Stimulated activated CD4-positive, alpha-beta T cell treated with anti-CD3 and anti-CD28 coated beads, Interleukin-2, amount 100 ng/mL, for 24 hours (primary cell): ENCODE measurements at regions not wholly inside any gene's neighbourhood (a gene's known extent, or its start where the extent isn't known, plus 50 kb on each side); places are given as distances from the start of the nearest gene placed in this dataset.
"Not testable (repeated sequence)": the region's sequence is repeated elsewhere in the genome, so short reads cannot be mapped to it uniquely, and the experiment has no call there.

Source experiments
- DNase-seq, 2 donors: peaks; one replicate each; pipeline ENCODE4 v3.0.0-alpha.2; 2020

- no peak for DNase-seq
Observed at GRCh38 chr20:61065853-61066252, 186.2 kb upstream of the CDH4 start.

DNA sequence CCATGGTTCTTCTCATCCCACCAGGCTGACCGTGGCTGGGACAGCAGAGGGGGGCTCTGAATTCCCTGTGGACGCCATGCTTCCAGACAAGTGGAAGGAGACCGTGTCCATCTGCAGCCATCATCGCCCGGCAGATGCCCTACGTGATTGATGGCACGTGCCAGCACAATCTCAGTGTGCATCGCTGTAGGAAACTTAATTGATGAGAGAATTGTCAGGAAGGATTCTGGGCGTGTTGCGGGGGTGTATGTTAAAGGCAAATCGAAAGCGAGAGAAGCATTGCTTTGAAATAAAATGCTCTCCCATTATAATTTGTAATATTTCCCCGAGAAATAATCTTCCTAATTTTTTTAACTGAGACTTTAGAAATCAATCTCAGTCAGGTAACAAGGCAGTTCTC lies 185.5 kb upstream of the CDH4 start:
- no peak for DNase-seq

- DNase-seq: no peak
Observed at GRCh38 chr20:61067221-61067620, 184.8 kb upstream of the CDH4 start.

- DNase-seq: no peak
Observed at GRCh38 chr20:61072398-61072797, 179.7 kb upstream of the CDH4 start.

GRCh38 chr20:61073376-61073775 lies 178.7 kb upstream of the CDH4 start:
- no peak for DNase-seq

DNA sequence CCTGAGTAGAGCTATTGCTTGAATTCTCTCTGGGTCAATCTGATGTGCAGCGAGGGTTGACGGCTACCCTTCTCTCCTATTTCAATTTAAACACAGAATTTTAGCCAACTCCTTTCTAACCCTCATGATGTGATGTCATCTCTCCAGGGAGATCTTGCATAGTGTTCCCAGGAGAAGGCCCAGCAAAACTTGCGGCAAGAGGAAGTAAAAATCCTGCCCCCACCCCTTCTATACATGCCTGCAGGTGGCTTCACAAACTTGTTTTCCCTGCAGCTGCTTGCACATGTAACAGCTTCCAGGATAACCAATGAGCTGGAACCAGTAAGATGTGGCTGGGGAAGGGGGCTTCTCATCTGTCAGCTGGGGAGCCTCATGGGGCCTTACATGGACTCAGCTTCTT lies 169.3 kb upstream of the CDH4 start:
- DNase-seq: no peak

DNA sequence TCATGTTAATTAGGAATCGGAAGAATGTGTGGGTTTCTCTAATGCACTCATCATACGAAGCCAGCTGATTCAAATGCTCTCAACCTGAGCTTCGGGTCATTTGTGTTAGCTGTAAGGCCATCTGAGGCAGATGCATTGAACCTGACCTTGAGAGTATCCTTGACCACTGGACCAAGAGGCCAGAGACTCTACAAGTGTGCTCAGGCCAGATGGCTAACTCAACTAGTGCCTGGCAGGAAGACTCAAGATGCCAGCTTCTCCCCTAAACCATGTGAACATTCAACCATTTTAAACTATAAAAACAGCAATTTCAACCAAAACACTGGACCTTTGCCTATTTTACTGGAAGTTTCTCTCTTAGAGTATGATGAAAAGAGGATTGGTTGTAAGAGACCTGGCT lies 168.6 kb upstream of the CDH4 start:
- no peak for DNase-seq

GRCh38 chr20:61086031-61086430 lies 166.0 kb upstream of the CDH4 start:
- no peak for DNase-seq

DNA sequence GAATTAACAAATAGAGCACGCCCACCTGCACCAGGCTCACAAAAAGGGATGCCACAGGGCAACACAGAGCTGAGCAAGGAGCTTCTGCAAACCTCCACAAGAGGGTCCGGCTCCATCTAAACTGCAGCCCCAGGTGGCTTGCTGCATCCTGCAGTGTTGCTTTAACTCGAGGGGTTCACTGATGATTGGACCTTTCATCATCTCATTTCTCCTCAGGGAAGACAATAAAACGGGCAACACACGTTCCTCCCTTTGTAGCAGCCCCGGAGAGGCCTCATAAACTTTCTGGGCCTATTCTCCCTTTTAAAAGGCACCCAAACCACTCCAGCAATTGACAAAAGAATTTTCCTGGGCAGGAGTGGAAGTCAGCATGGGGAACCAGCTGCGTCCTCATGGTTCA lies 161.5 kb upstream of the CDH4 start:
- DNase-seq: no peak

DNA sequence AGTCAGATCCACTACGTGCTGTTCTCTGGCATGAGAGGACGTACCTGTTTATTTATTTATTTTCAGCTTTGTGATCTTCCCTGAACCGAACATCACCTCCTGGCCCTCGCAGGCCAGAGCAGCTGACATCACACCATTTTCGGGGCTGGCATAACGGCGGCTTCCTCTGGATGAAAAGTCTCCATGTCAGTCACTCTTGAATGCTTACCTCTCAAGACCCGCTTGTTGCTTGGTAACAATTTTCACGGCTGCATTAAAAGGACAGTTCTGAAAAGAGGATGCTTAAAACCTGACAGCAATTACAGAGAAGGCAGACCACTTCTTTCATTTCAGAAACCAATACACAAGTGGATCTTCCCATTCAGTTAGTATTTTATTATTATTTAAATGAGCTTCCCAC lies 159.8 kb upstream of the CDH4 start:
- DNase-seq: no peak

GRCh38 chr20:61094581-61094980 lies 157.5 kb upstream of the CDH4 start:
- no peak for DNase-seq

- no peak for DNase-seq
Observed at GRCh38 chr20:61096463-61096862, 155.6 kb upstream of the CDH4 start.

DNA sequence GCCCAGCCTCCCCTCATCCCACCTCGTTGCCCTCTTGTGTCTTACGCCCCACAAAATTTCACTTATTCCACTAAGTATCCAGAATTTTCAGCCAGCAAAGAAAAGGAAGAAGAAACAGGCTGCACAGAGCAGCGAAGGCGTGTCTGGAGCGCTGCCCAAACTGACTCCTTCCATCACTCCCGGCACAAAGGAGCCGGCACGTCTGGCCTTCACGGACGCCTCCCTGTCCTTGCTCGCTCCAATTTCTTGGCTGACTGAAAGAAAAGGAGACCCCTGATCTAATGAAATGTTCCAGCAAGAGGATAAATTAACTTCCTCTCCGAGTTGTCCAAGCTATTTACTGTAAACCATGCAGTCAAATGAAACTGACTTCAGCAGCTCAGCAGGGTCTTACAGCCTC lies 152.3 kb upstream of the CDH4 start:
- no peak for DNase-seq

DNA sequence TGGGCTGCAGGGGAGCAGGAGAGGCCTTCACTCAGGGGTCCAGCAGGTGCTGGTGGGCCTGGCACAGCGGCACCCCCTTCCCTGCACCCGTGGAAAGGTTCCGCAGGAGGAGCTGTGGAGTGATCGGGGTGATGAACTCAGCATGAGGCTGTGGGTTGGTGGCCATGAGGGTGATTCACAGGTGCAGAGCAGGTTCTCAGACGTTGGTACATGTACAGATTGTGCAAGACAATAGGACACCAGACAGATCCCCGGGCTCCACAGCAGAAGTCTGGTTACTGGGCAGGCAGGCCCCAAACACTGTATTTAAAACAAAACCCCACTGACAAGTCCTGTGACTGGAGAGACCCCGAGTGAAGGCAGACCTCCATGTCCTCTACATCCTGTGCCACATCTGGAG lies 151.6 kb upstream of the CDH4 start:
- no peak for DNase-seq

DNA sequence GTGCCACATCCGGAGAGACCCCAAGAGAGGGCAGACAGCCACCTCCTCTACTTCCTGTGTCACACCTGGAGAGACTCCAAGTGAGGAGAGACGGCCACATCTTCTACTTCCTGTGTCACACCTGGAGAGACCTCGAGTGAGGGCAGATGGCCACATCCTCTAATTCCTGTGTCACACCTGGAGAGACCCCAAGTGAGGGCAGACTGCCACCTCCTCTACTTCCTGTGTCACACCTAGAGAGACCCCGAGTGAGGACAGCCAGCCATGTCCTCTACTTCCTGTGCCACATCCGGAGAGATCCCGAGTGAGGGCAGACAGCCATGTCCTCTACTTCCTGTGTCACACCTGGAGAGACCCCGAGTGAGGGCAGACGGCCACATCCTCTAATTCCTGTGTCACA lies 150.7 kb upstream of the CDH4 start:
- DNase-seq: not testable (repeated sequence)

GRCh38 chr20:61104232-61104631 lies 147.8 kb upstream of the CDH4 start:
- no peak for DNase-seq

DNA sequence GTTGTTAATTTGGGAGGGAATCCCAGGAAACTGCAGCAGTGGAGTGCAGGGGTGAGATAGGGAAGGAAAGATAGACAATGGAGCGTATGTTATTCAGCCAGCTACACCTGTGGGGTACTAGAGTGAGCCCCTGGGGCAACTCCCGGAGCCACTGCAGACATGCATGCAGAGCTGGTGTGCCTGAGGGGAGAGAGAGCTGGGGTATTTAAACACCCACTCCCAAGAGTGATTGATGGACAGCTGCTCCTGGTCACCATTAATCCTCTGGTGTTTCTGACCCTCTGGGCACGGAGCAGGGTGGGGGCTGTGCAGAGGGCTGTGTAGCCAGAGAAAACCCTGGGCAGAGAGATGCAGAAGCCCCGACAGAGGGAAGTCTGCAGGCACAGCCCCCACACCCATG lies 146.7 kb upstream of the CDH4 start:
- no peak for DNase-seq

DNA sequence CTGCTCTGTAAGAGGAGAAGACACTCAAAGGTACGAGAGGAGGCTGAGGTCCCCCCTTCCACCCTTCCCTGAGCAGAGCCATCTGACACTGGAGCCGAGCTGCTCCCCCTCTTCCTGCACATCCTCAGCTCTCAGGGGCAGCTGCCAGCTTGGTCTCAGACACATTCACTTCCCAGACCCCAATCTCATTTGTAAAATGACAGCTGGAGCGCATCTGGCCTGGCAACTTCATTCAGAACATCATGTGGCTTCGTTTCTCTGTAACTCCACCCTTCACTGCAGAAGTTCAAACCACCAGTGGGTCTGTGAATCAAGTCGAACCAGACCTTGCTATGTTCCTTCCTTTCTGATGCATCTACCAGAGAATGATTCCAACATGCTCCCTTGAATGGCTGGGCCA lies 145.6 kb upstream of the CDH4 start:
- no peak for DNase-seq

GRCh38 chr20:61109221-61109805 lies 142.7 kb upstream of the CDH4 start:
- DNase-seq: no peak

GRCh38 chr20:61112515-61112914 lies 139.5 kb upstream of the CDH4 start:
- DNase-seq: no peak

DNA sequence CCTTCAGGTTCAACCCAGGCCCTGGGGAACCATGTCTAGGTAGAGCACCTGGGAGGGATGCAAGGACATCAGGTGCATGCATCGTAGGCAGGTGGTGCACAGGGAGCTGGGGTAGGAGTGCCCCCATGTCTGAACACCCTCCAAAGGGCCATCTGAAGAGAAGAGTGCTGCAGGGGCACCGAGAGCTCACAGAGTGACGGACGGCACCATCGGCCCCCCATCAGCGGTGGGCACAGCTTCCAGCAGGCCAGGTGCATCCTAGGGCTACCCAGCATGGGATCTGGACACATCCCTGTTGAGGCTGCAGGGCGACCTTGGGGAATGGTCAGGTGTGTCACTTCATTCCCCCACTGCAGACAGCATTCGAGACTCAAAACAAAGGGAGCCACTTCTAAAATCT lies 138.3 kb upstream of the CDH4 start:
- DNase-seq: no peak

DNA sequence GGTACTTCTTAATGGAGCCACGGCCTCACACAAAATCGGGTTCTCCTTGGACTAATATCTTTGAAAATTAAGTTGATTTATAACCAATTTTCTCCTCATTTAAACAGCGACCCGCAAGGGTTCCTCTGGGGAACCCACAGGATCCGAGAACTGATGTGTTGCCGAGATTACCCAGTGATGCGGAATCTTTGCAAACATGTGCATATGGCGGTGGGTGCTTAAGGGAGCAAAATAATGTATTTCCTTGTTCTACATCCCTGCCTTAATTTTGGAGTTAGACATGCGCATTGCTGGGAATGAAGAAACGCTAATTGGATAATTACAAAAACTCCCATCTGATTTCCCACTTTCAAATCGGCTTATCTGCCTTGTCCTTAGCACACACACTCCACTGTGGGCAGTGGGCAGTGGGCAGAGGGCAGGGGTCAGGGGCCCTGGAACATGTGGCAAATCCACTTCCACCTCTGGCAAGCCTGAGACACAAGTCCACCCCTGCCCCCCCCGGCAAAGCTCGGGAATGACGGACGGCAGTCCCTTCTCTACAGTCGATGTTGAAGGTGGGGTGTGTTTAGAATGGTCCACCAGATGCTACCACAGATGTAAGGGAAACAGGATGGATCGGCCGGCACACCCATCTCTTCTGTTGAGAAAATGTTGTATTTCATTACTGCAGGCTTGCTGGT lies 137.4 kb upstream of the CDH4 start:
- no peak for DNase-seq

- no peak for DNase-seq
Observed at GRCh38 chr20:61115364-61116065, 136.5 kb upstream of the CDH4 start.

DNA sequence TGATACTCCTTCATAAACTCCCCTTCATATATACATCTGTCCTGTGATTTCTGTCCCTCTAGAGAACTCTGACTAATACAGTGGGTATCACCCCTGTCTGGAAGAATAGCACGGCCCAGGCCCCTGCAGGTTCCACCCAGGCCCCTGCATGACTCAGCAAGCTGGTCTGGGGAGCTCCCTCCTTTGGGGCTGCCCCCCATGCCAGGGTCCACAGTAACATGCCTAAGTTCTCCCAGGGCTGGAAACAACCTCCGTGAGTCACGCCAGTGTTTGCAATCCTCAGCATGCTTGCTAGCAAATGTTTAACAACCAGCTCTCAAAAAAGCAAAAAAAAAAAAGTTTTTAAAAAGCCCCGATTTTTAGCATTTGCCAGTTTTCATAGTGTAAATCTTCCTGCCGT lies 134.3 kb upstream of the CDH4 start:
- no peak for DNase-seq
